ENCODE measurements at regions not wholly inside any gene's neighbourhood (a gene's known extent, or its start where the extent isn't known, plus 50 kb on each side); places are given as distances from the start of the nearest gene placed in this dataset.

GRCh38 chr6:146990821-146991798 lies 213.1 kb upstream of the STXBP5 start (continued):
- TF ChIP-seq TFDP2 (CRISPR knock-in tag; IDR thresholded peaks at IDR 0.05) (no peak), ZNF30 (CRISPR knock-in tag; IDR thresholded peaks at IDR 0.05) (no peak), ZNF570 (CRISPR knock-in tag; IDR thresholded peaks at IDR 0.05; ENCODE audit: borderline replicate concordance) (no peak), ZKSCAN5 (CRISPR knock-in tag; IDR thresholded peaks at IDR 0.05) (no peak), ZNF841 (CRISPR knock-in tag; IDR thresholded peaks at IDR 0.05; ENCODE audit: borderline replicate concordance) (no peak), ESRRA (CRISPR knock-in tag; IDR thresholded peaks at IDR 0.05; ENCODE audit: low read depth) (no peak), ZNF382 (CRISPR knock-in tag; IDR thresholded peaks at IDR 0.05; ENCODE audit: borderline replicate concordance) (no peak), HDAC1 (CRISPR knock-in tag; IDR thresholded peaks at IDR 0.05) (no peak), ZNF772 (CRISPR knock-in tag; IDR thresholded peaks at IDR 0.05) (no peak), ZNF619 (CRISPR knock-in tag; IDR thresholded peaks at IDR 0.05) (no peak), FOXK2 (IDR thresholded peaks at IDR 0.05) (no peak), ZNF264 (CRISPR knock-in tag; IDR thresholded peaks at IDR 0.05) (no peak), IRF9 (CRISPR knock-in tag; IDR thresholded peaks at IDR 0.05; ENCODE audit: borderline replicate concordance) (no peak), SCMH1 (CRISPR knock-in tag; IDR thresholded peaks at IDR 0.05; ENCODE audit: borderline replicate concordance) (no peak), ZNF24 (IDR thresholded peaks at IDR 0.05) (0 out of 2 replicates have a peak, but pooled peaks have one; percentile 65)
- TF ChIP-seq, protein P1, sequence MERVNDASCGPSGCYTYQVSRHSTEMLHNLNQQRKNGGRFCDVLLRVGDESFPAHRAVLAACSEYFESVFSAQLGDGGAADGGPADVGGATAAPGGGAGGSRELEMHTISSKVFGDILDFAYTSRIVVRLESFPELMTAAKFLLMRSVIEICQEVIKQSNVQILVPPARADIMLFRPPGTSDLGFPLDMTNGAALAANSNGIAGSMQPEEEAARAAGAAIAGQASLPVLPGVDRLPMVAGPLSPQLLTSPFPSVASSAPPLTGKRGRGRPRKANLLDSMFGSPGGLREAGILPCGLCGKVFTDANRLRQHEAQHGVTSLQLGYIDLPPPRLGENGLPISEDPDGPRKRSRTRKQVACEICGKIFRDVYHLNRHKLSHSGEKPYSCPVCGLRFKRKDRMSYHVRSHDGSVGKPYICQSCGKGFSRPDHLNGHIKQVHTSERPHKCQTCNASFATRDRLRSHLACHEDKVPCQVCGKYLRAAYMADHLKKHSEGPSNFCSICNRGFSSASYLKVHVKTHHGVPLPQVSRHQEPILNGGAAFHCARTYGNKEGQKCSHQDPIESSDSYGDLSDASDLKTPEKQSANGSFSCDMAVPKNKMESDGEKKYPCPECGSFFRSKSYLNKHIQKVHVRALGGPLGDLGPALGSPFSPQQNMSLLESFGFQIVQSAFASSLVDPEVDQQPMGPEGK (CRISPR knock-in tag; IDR thresholded peaks at IDR 0.05): no peak
- TF ChIP-seq, protein P2, sequence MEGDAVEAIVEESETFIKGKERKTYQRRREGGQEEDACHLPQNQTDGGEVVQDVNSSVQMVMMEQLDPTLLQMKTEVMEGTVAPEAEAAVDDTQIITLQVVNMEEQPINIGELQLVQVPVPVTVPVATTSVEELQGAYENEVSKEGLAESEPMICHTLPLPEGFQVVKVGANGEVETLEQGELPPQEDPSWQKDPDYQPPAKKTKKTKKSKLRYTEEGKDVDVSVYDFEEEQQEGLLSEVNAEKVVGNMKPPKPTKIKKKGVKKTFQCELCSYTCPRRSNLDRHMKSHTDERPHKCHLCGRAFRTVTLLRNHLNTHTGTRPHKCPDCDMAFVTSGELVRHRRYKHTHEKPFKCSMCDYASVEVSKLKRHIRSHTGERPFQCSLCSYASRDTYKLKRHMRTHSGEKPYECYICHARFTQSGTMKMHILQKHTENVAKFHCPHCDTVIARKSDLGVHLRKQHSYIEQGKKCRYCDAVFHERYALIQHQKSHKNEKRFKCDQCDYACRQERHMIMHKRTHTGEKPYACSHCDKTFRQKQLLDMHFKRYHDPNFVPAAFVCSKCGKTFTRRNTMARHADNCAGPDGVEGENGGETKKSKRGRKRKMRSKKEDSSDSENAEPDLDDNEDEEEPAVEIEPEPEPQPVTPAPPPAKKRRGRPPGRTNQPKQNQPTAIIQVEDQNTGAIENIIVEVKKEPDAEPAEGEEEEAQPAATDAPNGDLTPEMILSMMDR (CRISPR knock-in tag; IDR thresholded peaks at IDR 0.05): no peak
- TF ChIP-seq, protein P3, sequence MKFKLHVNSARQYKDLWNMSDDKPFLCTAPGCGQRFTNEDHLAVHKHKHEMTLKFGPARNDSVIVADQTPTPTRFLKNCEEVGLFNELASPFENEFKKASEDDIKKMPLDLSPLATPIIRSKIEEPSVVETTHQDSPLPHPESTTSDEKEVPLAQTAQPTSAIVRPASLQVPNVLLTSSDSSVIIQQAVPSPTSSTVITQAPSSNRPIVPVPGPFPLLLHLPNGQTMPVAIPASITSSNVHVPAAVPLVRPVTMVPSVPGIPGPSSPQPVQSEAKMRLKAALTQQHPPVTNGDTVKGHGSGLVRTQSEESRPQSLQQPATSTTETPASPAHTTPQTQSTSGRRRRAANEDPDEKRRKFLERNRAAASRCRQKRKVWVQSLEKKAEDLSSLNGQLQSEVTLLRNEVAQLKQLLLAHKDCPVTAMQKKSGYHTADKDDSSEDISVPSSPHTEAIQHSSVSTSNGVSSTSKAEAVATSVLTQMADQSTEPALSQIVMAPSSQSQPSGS (CRISPR knock-in tag; IDR thresholded peaks at IDR 0.05): no peak; the same call in 1 of the 2 replicates
- TF ChIP-seq, protein P4, sequence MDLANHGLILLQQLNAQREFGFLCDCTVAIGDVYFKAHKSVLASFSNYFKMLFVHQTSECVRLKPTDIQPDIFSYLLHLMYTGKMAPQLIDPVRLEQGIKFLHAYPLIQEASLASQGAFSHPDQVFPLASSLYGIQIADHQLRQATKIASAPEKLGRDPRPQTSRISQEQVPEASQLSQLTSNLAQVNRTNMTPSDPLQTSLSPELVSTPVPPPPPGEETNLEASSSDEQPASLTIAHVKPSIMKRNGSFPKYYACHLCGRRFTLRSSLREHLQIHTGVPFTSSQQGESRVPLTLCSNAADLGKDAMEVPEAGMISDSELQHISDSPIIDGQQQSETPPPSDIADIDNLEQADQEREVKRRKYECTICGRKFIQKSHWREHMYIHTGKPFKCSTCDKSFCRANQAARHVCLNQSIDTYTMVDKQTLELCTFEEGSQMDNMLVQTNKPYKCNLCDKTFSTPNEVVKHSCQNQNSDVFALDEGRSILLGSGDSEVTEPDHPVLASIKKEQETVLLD (CRISPR knock-in tag; IDR thresholded peaks at IDR 0.05; ENCODE audit: low read depth): no peak
